HG03103 (cell line): ENCODE measurements at regions not wholly inside any gene's neighbourhood (a gene's known extent, or its start where the extent isn't known, plus 50 kb on each side); places are given as distances from the start of the nearest gene placed in this dataset.

Experiments used
- ATAC-seq: cut with Tn5 transposase; IDR thresholded peaks from one replicate; pipeline ENCODE4 v1.9.1; 2021; ENCODE audit warnings: low read depth; ENCODE audit not compliant: unreplicated experiment

GRCh38 chr19:29370276-29370675 is 155.5 kb upstream of the VSTM2B start:
- ATAC-seq: no peak

DNA sequence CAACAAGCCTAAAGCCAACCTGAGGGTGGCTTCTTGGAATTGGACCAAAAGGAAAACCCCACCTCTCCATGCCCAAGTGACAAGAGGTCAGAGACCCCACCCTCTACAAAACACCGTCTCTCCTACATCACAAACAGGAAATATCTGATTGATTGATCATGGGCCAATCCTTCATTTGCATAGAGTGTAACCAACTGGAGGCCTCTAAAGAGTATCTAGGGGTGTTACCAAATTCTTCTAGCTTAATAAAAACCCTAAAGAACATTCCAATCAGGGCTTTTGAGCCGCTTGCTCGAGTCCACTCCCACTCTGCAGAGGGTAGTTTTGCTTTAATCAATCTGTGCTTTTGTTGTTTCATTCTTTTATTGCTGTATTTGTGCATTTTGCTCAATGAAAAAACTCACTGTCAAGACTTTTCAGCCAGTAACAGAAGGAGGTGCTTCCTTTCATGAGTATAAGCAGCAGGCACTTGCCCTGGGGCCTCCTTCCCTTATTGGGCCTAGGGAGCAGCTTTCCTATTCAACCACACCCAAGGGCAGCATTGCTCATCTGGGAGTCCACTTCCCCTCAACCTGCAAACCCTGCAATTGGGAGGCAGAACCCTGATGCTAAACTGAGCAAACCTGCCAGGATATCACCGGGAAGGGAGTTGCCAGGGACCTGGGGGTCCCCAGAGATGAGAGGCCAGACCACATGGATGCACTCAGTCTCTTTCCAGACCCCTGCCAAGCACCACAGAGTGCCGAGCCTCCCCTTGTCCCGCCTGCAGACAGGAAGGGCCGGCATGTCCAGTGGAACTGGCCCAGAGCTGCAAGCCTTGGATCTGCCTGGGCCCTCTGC is 154.3 kb upstream of the VSTM2B start:
- ATAC-seq: no peak

DNA sequence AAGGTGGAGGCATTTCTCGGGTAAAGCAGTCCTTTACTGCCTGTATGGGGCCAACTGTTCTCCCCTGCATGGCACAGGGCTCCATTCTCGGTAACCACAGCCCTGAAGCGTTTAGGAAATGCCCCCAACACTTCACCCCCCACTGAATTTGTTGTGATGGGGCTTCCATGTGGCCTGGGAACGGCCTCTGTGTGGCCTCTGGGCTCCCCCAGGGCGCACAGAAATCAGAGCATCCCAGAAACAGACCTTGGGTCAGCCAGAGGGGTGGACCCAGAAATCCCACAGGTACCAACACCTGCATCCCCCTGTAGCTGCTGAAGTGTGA is 153.7 kb upstream of the VSTM2B start:
- ATAC-seq: no peak

- no peak for ATAC-seq
Observed at GRCh38 chr19:29372461-29372860, 153.3 kb upstream of the VSTM2B start.

DNA sequence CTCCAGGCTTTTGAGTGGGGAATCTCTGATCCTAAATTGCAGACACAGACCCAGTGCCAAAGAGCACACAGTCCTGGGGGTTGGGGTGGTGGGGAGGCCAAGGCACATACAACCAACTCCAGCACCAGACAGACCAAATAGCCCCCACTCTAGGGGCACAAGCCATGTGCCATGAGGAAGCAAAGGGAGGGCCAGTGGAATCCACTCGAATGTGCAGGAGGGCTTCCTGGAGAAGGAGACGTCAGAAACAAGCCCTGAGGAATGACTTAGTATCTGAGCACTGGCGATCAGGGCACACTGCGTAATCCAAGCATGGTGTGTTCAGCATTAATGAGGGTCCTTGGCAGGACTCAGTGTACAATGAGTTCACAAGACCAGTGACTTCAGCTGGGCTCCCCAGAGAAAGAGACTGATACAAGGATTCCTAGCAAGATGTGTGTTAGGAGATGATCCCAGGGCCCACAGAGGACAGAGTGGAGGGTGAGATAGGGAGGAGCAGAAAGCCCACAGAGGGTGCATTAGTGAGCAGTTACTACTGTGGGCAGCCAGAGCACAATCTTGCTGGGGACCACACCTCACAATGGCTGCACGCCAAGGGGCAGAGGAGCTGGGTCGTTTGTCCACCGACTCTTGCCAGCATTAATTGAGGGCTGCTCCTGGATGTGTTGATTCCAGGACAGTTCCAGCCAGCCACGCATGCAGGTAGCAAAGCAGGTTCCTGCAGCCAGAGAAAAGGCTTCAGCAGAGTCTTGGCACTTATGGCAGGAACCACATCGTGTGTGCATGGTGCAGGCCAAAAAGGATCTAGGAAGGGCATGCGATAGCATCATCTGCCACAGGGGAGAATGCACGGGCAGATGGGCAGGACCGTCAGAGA is 152.6 kb upstream of the VSTM2B start:
- ATAC-seq: no peak

DNA sequence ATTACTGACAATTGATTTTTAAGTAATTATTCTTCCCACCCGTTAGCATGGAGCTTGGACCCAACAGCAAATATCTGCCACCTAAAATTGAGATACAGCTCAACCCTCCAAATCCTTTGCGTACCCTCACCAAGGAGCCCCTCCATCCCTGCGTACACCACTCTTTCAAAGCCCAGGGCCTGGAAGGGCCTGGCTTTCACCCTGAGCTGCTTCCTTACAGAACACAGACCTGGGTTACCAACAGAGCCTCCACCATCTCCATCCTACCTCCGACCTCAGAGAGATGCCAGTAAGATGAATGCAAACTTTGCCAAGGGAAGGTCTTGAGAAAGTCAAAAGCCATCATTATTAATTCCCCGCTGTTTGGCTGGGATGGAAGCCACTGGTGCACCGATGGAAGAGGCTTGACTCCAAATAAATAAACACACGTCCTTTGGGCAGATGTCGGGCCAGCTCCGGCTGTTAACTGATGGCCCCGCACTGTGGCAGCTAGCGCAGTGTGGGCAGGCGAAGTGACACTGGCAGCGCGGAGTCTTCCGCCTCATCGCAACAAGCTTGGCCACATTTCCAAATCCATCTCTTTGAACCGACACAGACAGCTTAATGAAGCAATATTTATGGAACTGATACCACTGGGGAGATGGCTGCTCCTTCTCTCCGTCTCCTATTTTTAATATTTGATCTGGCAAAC is 150.2 kb upstream of the VSTM2B start:
- no peak for ATAC-seq

GRCh38 chr19:29376855-29377354 is 148.9 kb upstream of the VSTM2B start:
- ATAC-seq: no peak

- ATAC-seq: no peak
Observed at GRCh38 chr19:29378126-29378525, 147.7 kb upstream of the VSTM2B start.

DNA sequence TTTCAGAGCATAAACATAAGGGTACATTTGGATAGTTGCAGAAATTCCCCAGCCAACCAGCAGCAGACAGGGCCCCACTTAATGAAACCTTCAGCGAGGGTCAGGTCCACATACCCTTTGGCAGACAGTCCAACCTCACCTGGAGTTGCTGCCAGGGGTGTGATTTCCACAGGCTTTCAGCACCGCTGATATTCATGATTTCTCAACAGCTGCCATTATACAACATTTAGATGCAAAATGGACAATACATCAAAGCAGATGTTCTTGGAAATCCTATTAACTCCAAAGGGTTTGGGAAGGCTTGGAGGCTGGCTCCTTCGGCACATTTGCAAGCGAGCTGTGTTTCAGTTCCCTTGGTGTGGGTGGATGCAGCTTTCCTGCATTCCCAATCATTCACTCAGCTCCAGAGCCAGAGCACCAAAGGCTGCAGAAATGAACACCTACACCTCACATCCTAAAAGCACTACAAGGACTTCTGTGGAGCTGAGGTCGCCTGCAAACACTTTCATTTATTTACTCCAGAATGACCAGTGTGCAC is 147.2 kb upstream of the VSTM2B start:
- no peak for ATAC-seq

DNA sequence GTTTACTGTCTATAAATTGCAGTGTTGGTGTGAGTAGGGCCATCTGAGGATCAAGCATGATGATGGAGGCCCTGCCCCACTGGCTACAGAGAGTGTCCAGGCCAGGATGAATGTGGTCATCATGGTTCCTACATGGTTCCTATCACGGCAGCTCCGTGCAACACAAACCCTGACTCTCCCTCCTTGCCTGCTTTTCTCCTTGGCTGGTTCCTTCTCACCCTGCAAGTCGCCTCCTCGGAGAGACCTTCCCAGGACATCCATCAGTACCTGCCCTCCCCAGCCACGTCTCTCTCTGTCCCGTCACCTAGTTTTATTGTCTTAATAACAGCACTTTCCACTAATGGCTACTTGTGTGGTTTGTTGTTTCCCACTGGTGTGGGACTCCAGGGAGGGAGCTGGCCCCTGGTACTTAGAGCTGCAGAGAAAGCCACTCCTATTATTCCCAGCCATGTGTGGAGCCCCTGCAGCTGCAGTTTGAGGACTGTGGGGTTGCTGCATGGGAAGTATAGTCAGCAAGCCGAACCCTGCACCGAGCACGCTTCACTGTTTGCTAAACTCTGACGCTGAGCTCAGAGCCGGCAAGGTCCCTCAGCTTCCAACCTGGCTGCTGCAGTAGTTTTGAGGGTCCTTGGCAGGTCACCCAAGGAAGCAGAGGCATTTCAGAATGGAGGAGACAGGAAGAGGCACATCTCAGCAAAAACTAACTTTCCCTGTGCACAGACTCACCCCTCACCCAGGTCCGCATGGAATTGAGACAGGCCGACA is 146.4 kb upstream of the VSTM2B start:
- ATAC-seq: no peak

- ATAC-seq: no peak
Observed at GRCh38 chr19:29380581-29380980, 145.2 kb upstream of the VSTM2B start.

DNA sequence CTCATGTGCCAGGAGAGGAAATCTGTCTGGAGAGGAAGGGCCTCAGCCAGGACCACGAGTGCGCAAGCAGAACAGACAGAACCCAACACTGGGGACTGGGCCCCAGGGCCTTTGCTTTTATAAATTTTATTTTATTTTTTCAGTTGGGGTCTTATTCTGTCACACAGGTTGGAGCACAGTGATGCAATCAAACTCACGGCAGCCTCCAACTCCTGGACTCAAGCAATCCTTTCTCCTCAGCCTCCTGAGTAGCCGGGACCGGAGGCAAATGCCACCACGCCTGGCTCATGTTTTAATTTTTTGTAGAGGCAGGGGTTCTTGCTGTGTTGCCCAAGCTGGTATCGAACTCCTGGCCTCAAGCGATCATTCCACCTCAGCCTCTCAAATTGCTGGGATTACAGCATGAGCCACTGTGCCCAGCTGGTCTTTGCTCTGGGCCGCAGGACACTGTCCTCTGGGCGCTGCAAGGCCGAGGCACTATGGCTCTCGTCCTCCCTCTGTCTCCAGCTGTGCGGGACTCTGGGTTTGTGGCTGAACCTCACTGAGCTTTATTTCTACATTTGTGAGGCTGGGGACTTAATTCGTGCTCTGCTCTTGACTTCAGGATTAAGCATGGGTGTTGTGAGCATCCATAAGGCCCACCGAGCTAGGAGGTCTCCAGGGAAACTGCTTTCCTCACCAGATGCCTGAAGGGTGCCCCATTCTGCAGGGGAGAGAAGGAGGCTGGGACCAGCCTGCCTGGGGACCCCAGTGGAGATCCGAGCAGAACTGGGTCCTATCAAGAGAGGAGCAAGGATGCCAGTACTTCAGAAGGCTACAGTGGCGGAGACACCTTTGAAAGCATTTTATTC is 144.2 kb upstream of the VSTM2B start:
- ATAC-seq: no peak

DNA sequence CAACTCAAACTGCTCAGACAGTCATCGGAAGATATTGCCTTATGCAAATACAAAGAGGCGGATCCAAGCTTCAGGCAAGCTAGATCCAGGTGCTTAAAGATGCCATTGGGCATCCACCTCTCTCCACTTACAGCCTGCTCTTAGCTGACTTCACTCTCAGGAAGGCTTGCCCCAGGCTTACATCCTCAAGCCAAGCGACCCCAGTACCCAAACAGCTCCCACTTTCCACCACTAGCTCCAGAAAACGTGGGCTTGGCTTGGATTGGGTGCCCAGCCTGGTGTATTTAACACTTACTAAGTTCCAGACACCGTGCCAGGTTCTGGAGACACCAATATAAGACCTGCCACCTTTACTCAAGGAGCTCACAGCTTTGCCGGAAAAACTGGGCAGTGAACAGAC is 142.1 kb upstream of the VSTM2B start:
- no peak for ATAC-seq

- ATAC-seq: no peak
Observed at GRCh38 chr19:29384656-29385055, 141.1 kb upstream of the VSTM2B start.

GRCh38 chr19:29385191-29385795 is 140.5 kb upstream of the VSTM2B start:
- ATAC-seq: no peak

DNA sequence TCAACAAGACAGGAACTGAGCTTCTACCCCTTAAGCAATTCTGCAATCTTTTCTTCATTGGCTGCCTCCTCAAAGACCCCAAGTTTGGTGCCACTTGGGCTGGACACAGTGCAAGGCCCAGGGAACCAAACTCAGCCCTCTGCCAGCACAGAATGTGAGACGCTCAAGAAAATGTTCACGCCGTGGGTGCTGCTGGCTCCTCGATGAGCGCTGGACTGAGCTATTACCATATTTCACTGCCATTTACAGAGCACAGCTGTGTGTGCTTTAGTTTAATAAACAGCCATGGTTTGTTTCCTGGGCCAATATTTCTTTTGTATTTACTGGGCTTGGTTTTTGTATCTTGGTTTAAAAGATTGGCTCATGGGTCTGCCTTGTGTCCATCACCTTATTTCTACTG is 138.8 kb upstream of the VSTM2B start:
- ATAC-seq: no peak

DNA sequence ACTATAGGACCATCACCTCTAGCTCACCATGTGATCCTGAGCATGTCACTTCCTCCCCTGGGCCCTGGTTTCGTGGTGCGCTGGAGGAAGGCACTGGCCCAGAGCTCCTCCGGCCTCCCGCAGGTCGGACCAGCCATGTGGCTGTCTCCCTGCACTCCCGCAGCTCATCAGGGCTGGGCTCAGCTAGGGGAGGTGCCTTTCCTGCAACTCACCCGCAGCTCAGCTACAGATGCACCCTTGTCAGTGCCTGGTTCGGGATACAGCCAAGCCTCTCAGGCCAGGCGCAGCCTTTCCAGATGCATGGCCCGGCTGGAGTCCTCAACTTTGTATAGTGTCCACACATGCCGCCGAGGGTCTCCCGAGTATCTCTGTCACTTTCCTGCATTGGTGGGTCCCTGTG is 138.2 kb upstream of the VSTM2B start:
- no peak for ATAC-seq

DNA sequence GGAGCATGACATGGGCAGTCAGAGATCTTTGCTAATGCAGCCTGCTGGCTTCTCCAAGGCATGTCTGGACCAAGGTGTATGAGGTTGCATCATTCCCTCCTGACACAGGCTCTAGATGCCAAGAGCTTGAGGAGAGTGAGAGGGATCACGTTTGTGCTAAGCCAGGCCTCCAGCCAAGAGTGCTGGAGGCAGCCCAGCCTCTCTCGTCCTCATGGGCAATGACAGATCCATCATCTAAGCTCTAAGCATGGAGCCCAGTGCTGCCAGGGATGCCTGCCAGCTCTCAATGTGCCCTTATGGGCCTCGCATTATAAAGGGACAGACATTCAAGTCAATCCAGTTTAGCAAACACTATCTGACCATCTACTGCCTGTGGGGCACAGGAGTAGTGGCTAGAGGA is 136.3 kb upstream of the VSTM2B start:
- ATAC-seq: no peak

DNA sequence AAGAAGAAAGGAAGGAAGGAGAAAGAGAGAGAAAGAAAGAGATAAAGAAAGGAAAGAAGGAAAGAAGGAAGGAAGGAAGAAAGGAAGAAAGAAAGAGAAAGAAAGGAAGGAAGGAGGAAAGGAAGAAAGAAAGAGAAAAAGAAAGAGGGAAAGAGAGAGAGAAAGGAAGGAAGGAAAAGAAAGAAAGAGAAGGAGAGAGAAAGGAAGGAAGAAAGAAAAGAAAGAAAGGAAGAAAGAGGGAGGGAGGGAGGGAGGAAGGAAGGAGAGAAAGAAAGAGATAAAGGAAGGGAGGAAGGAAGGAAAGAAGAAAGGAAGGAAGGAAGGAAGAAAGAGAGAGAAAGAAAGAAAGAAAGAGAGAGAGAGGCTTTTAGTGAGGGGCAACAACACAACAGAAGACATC is 135.1 kb upstream of the VSTM2B start:
- ATAC-seq: no peak
